ENCODE measurements at regions not wholly inside any gene's neighbourhood (a gene's known extent, or its start where the extent isn't known, plus 50 kb on each side); places are given as distances from the start of the nearest gene placed in this dataset.

DNA sequence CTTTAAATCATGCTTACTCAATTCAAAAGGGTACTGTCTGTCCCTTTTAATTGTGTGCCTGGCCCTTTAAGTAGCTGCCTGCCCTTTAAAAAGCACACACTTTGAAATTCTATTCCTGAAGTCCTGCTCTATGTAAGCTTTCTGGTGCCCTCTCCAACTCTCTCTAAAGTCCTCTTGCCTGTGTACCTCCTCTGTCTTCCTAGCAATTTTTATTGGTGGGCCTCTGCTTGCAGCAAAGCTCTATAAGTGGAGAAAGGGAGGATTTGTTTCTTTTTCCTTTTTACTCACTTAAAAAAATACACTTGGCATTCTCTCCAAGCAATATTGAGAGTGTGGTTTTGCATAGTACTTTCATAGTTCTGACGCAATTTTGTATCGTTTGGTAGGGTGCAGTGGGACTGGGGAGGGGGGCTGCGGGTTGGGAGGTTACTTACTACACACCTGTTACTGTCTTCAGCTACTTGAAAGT, 135.4 kb downstream of the LMO4 start:
- Histone ChIP-seq H3K9me3 (peaks cover 0 to 8% (median 0%) of the 10 kb centered on the region in 8 donors), H3K36me3 (no peaks in the 10 kb centered on the region), H3K27me3 (replicated peaks in 1 of 7) (no peaks in the 10 kb centered on the region), H3K4me3 (no peak overlapping the region), H3K4me1 (no peaks in the 10 kb centered on the region), H3K27ac (no peak overlapping the region)
- no peak for DNase-seq
- TF ChIP-seq POLR2A (IDR thresholded peaks at IDR 0.05) = no peak
- TF ChIP-seq, protein P1, sequence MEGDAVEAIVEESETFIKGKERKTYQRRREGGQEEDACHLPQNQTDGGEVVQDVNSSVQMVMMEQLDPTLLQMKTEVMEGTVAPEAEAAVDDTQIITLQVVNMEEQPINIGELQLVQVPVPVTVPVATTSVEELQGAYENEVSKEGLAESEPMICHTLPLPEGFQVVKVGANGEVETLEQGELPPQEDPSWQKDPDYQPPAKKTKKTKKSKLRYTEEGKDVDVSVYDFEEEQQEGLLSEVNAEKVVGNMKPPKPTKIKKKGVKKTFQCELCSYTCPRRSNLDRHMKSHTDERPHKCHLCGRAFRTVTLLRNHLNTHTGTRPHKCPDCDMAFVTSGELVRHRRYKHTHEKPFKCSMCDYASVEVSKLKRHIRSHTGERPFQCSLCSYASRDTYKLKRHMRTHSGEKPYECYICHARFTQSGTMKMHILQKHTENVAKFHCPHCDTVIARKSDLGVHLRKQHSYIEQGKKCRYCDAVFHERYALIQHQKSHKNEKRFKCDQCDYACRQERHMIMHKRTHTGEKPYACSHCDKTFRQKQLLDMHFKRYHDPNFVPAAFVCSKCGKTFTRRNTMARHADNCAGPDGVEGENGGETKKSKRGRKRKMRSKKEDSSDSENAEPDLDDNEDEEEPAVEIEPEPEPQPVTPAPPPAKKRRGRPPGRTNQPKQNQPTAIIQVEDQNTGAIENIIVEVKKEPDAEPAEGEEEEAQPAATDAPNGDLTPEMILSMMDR (IDR thresholded peaks at IDR 0.05 in 8 of 11, conservative IDR thresholded peaks at IDR 0.05 in 3 of 11) = no peak
- no peak for TF ChIP-seq POLR2AphosphoS5 (IDR thresholded peaks at IDR 0.05)
- intact Hi-C loops (cut with DNase I; ENCODE audit: low total_unique reads) = no loop called here
- 37 to 59% (median 43%) methylated on average over 3 of the region's 3 CpGs for WGBS, 5 donors

DNA sequence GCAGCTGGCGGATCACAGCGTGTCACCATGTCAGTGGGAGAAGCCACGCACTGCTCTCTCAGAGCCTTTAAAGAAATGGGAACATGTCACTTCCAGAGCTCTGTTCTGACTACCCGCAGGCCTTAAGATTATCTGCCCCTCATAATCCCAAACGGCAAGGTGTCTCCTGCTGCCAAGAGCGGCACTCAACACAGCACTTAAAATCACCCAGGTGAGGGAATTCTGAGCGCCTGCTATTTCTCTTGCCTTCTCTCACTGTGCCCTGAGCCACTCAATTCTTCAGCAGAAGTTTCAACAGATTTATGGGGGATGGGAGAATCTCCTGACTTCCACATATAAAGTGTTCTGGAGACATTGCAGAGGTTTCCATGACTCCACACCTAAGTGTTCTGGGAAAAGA, 137.9 kb downstream of the LMO4 start:
- H3K27me3 ChIP-seq (replicated peaks in 1 of 7) = no peaks in the 10 kb centered on the region
- H3K36me3 ChIP-seq = no peaks in the 10 kb centered on the region
- H3K9me3 ChIP-seq = no peaks in the 10 kb centered on the region
- no peak for DNase-seq
- intact Hi-C loops (cut with DNase I; ENCODE audit: low total_unique reads) = no loop called here
- no peak overlapping the region for H3K27ac ChIP-seq
- no peak for TF ChIP-seq POLR2A (IDR thresholded peaks at IDR 0.05)
- no peak for TF ChIP-seq POLR2AphosphoS5 (IDR thresholded peaks at IDR 0.05)
- TF ChIP-seq, protein P1 (IDR thresholded peaks at IDR 0.05 in 8 of 11, conservative IDR thresholded peaks at IDR 0.05 in 3 of 11) = no peak
- no peaks in the 10 kb centered on the region for H3K4me1 ChIP-seq
- H3K4me3 ChIP-seq = no peak overlapping the region
- 83 to 94% (median 85%) methylated on average over 7 of the region's 7 CpGs for WGBS, 5 donors

DNA sequence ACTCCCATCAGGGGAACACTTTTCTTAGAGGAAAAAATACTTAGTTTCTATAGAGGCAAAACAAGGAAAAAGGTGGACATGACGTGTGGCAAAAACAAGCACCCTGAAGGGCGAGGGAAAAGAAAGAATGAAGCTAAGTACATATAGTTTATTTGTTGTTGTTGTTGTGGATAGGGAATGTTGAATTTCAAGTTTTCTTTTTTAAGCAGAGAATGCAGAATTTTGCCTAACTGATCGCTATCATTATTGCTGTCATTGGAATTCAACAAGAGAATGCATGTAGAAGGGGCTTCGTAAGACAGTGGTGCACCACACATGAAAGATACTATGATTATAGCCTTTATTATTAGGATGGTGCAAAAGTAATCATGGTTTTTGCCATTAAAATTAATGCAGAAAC, 144.0 kb downstream of the LMO4 start:
- H3K4me1 ChIP-seq = no peaks in the 10 kb centered on the region
- no peaks in the 10 kb centered on the region for H3K9me3 ChIP-seq
- H3K4me3 ChIP-seq = no peak overlapping the region
- H3K27me3 ChIP-seq (replicated peaks in 1 of 7) = no peaks in the 10 kb centered on the region
- no peak for DNase-seq
- intact Hi-C loops (cut with DNase I; ENCODE audit: low total_unique reads) = no loop called here
- H3K36me3 ChIP-seq = no peaks in the 10 kb centered on the region
- WGBS, 5 donors = 90 to 97% (median 92%) methylated on average over 4 of the region's 4 CpGs
- TF ChIP-seq POLR2AphosphoS5 (IDR thresholded peaks at IDR 0.05) (no peak), POLR2A (IDR thresholded peaks at IDR 0.05) (no peak)
- TF ChIP-seq, protein P1 (IDR thresholded peaks at IDR 0.05 in 8 of 11, conservative IDR thresholded peaks at IDR 0.05 in 3 of 11) = no peak
- no peak overlapping the region for H3K27ac ChIP-seq

DNA sequence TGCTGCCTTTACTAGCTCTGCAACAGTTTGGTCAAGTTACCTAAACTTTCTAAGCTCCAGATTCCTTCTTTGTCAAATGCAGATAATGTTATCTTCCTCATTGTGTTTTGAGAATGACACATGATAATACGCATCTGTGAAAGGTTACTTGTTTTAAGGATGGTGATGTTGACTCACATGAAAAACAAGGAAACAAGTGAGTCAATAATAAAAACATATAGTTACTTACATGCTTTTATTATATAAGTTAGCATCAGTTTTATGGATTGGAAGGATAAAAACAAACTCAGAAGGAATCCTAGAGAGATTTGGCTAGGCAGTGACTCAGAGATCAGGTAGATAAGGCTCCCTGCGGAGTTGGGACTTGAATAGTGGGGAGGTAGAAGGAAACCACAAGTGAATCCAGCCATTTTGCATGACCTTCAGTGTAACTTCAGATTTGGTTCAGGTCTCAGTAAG, 144.6 kb downstream of the LMO4 start:
- H3K27me3 ChIP-seq (replicated peaks in 1 of 7) = no peaks in the 10 kb centered on the region
- H3K4me1 ChIP-seq = no peaks in the 10 kb centered on the region
- no peak for DNase-seq
- 84 to 95% (median 90%) methylated on average over 2 of the region's 2 CpGs for WGBS, 5 donors
- intact Hi-C loops (cut with DNase I; ENCODE audit: low total_unique reads) = no loop called here
- TF ChIP-seq POLR2A (IDR thresholded peaks at IDR 0.05) (no peak), POLR2AphosphoS5 (IDR thresholded peaks at IDR 0.05) (no peak)
- TF ChIP-seq, protein P1 (IDR thresholded peaks at IDR 0.05 in 8 of 11, conservative IDR thresholded peaks at IDR 0.05 in 3 of 11) = no peak
- H3K9me3 ChIP-seq = no peaks in the 10 kb centered on the region
- no peak overlapping the region for H3K4me3 ChIP-seq
- no peak overlapping the region for H3K27ac ChIP-seq
- no peaks in the 10 kb centered on the region for H3K36me3 ChIP-seq
